Stimulated activated memory B cell treated with anti-CD40 and anti-IgM and Interleukin-4, amounts not matched to agents 10 μg/mL and 1 μg/mL and 100 μg/mL, for 72 hours (primary cell): ENCODE measurements at regions not wholly inside any gene's neighbourhood (a gene's known extent, or its start where the extent isn't known, plus 50 kb on each side); places are given as distances from the start of the nearest gene placed in this dataset.
"Not testable (repeated sequence)": the region's sequence is repeated elsewhere in the genome, so short reads cannot be mapped to it uniquely, and the experiment has no call there.

ENCODE experiments used
- ATAC-seq: fragments of 150-1000 bp; cut with Tn5 transposase; 2 replicates; pipeline ENCODE4 v1.10.0; 2021
- H3K27ac Mint-ChIP-seq: one replicate; pipeline ENCODE4 v1.8.0; 2022; ENCODE audit warnings: mild to moderate bottlenecking, mixed read lengths
- H3K27me3 Mint-ChIP-seq: one replicate; pipeline ENCODE4 v1.8.0; 2022; ENCODE audit warnings: mixed read lengths
- H3K36me3 Mint-ChIP-seq: one replicate; pipeline ENCODE4 v1.8.0; 2022; ENCODE audit warnings: mixed read lengths
- H3K4me1 Mint-ChIP-seq: one replicate; pipeline ENCODE4 v1.8.0; 2022; ENCODE audit warnings: mixed read lengths
- H3K4me3 Mint-ChIP-seq: one replicate; pipeline ENCODE4 v1.8.0; 2022; ENCODE audit warnings: mild to moderate bottlenecking, moderate library complexity, mixed read lengths
- H3K9me3 Mint-ChIP-seq: one replicate; pipeline ENCODE4 v1.8.0; 2022; ENCODE audit warnings: mixed read lengths

GRCh38 chr6:76940191-76940590 is 523.1 kb downstream of the HTR1B start:
- no peak overlapping the region for H3K4me3 Mint-ChIP-seq
- H3K9me3 Mint-ChIP-seq = peaks cover 9% of the 10 kb centered on the region
- no peaks in the 10 kb centered on the region for H3K36me3 Mint-ChIP-seq
- H3K4me1 Mint-ChIP-seq = no peaks in the 10 kb centered on the region
- no peak overlapping the region for H3K27ac Mint-ChIP-seq
- no peaks in the 10 kb centered on the region for H3K27me3 Mint-ChIP-seq
- ATAC-seq = no peak

GRCh38 chr6:76914737-76915136 is 548.6 kb downstream of the HTR1B start:
- H3K9me3 Mint-ChIP-seq = no peaks in the 10 kb centered on the region
- H3K36me3 Mint-ChIP-seq = no peaks in the 10 kb centered on the region
- no peak overlapping the region for H3K4me3 Mint-ChIP-seq
- H3K27me3 Mint-ChIP-seq = no peaks in the 10 kb centered on the region
- no peak overlapping the region for H3K27ac Mint-ChIP-seq
- ATAC-seq = no peak
- no peaks in the 10 kb centered on the region for H3K4me1 Mint-ChIP-seq

GRCh38 chr6:76905541-76905940 is 557.8 kb downstream of the HTR1B start:
- H3K36me3 Mint-ChIP-seq = not testable (repeated sequence)

GRCh38 chr6:76892542-76892941 is 570.7 kb downstream of the HTR1B start:
- Mint-ChIP-seq H3K27ac (no peak overlapping the region), H3K36me3 (no peaks in the 10 kb centered on the region), H3K9me3 (peaks cover 14% of the 10 kb centered on the region), H3K4me3 (no peak overlapping the region), H3K27me3 (no peaks in the 10 kb centered on the region), H3K4me1 (no peaks in the 10 kb centered on the region)
- ATAC-seq = no peak

More at GRCh38 chr6:76905541-76905940, 557.8 kb downstream of the HTR1B start:
- not testable (repeated sequence) for ATAC-seq, H3K27me3 Mint-ChIP-seq, H3K9me3 Mint-ChIP-seq, H3K4me1 Mint-ChIP-seq, H3K4me3 Mint-ChIP-seq, H3K27ac Mint-ChIP-seq

- no peaks in the 10 kb centered on the region for H3K27me3 Mint-ChIP-seq
- no peaks in the 10 kb centered on the region for H3K36me3 Mint-ChIP-seq
- H3K4me1 Mint-ChIP-seq = no peaks in the 10 kb centered on the region
- no peak overlapping the region for H3K27ac Mint-ChIP-seq
- ATAC-seq = no peak
- H3K9me3 Mint-ChIP-seq = peaks cover 2% of the 10 kb centered on the region
- H3K4me3 Mint-ChIP-seq = no peak overlapping the region
Observed at GRCh38 chr6:76888351-76888750, 574.9 kb downstream of the HTR1B start.

GRCh38 chr6:76886900-76887299 is 576.4 kb downstream of the HTR1B start:
- Mint-ChIP-seq H3K4me1 (no peaks in the 10 kb centered on the region), H3K4me3 (no peak overlapping the region), H3K27ac (no peak overlapping the region), H3K27me3 (no peaks in the 10 kb centered on the region), H3K36me3 (no peaks in the 10 kb centered on the region), H3K9me3 (peaks cover 2% of the 10 kb centered on the region)
- no peak for ATAC-seq

- H3K27ac Mint-ChIP-seq = no peak overlapping the region
- no peak for ATAC-seq
- H3K36me3 Mint-ChIP-seq = no peaks in the 10 kb centered on the region
- H3K9me3 Mint-ChIP-seq = peaks cover 4% of the 10 kb centered on the region
- H3K4me3 Mint-ChIP-seq = no peak overlapping the region
- H3K27me3 Mint-ChIP-seq = no peaks in the 10 kb centered on the region
- no peaks in the 10 kb centered on the region for H3K4me1 Mint-ChIP-seq
Observed at GRCh38 chr6:76885861-76886301, 577.4 kb downstream of the HTR1B start.

GRCh38 chr6:76881414-76881813 is 581.9 kb downstream of the HTR1B start:
- no peaks in the 10 kb centered on the region for H3K27me3 Mint-ChIP-seq
- ATAC-seq = no peak
- H3K4me3 Mint-ChIP-seq = no peak overlapping the region
- H3K27ac Mint-ChIP-seq = no peak overlapping the region
- H3K4me1 Mint-ChIP-seq = no peaks in the 10 kb centered on the region
- no peaks in the 10 kb centered on the region for H3K36me3 Mint-ChIP-seq
- H3K9me3 Mint-ChIP-seq = peaks cover 4% of the 10 kb centered on the region

- Mint-ChIP-seq H3K27ac (no peak overlapping the region), H3K9me3 (peaks cover 6% of the 10 kb centered on the region), H3K27me3 (no peaks in the 10 kb centered on the region), H3K4me3 (no peak overlapping the region), H3K36me3 (no peaks in the 10 kb centered on the region), H3K4me1 (no peaks in the 10 kb centered on the region)
- no peak for ATAC-seq
Observed at GRCh38 chr6:76876922-76877553, 586.3 kb downstream of the HTR1B start.

GRCh38 chr6:76876430-76876829 is 586.9 kb downstream of the HTR1B start:
- H3K9me3 Mint-ChIP-seq, H3K4me1 Mint-ChIP-seq, ATAC-seq, H3K36me3 Mint-ChIP-seq, H3K27me3 Mint-ChIP-seq, H3K27ac Mint-ChIP-seq, H3K4me3 Mint-ChIP-seq: not testable (repeated sequence)

GRCh38 chr6:76867182-76867581 is 596.1 kb downstream of the HTR1B start:
- Mint-ChIP-seq H3K9me3 (no peaks in the 10 kb centered on the region), H3K27me3 (no peaks in the 10 kb centered on the region), H3K4me3 (no peak overlapping the region), H3K4me1 (no peaks in the 10 kb centered on the region), H3K27ac (no peak overlapping the region), H3K36me3 (no peaks in the 10 kb centered on the region)
- ATAC-seq = no peak

- Mint-ChIP-seq H3K27ac (no peak overlapping the region), H3K4me1 (no peaks in the 10 kb centered on the region), H3K36me3 (no peaks in the 10 kb centered on the region), H3K27me3 (no peaks in the 10 kb centered on the region), H3K9me3 (no peaks in the 10 kb centered on the region), H3K4me3 (no peak overlapping the region)
- no peak for ATAC-seq
Observed at GRCh38 chr6:76866091-76866915, 597.0 kb downstream of the HTR1B start.

- Mint-ChIP-seq H3K36me3 (no peaks in the 10 kb centered on the region), H3K9me3 (no peaks in the 10 kb centered on the region), H3K4me1 (no peaks in the 10 kb centered on the region), H3K27me3 (no peaks in the 10 kb centered on the region), H3K4me3 (no peak overlapping the region), H3K27ac (no peak overlapping the region)
- ATAC-seq = no peak
Observed at GRCh38 chr6:76862936-76863335, 600.4 kb downstream of the HTR1B start.

- H3K9me3 Mint-ChIP-seq = no peaks in the 10 kb centered on the region
- H3K4me1 Mint-ChIP-seq = no peaks in the 10 kb centered on the region
- no peak overlapping the region for H3K27ac Mint-ChIP-seq
- no peak for ATAC-seq
- no peak overlapping the region for H3K4me3 Mint-ChIP-seq
- H3K27me3 Mint-ChIP-seq = no peaks in the 10 kb centered on the region
- H3K36me3 Mint-ChIP-seq = no peaks in the 10 kb centered on the region
Observed at GRCh38 chr6:76861403-76861802, 601.9 kb downstream of the HTR1B start.

- Mint-ChIP-seq H3K4me1 (no peaks in the 10 kb centered on the region), H3K36me3 (no peaks in the 10 kb centered on the region), H3K27me3 (no peaks in the 10 kb centered on the region), H3K9me3 (peaks cover 2% of the 10 kb centered on the region), H3K27ac (no peak overlapping the region), H3K4me3 (no peak overlapping the region)
- ATAC-seq = no peak
Observed at GRCh38 chr6:76856065-76856464, 607.2 kb downstream of the HTR1B start.

GRCh38 chr6:76852776-76853175 is 610.5 kb downstream of the HTR1B start:
- no peak for ATAC-seq
- no peaks in the 10 kb centered on the region for H3K27me3 Mint-ChIP-seq
- no peaks in the 10 kb centered on the region for H3K4me1 Mint-ChIP-seq
- no peak overlapping the region for H3K27ac Mint-ChIP-seq
- H3K36me3 Mint-ChIP-seq = no peaks in the 10 kb centered on the region
- peaks cover 2% of the 10 kb centered on the region for H3K9me3 Mint-ChIP-seq
- no peak overlapping the region for H3K4me3 Mint-ChIP-seq
